Activated T-helper 2 cell treated with anti-CD3 and anti-CD28 coated beads, Interferon-gamma antibody, Interleukin-2, Interleukin-4, amounts not matched to agents 10 μg/mL and 5 μg/mL and 100 μg/mL, durations not matched to agents 14 hours and 24 hours and 36 hours (primary cell): ENCODE measurements at regions not wholly inside any gene's neighbourhood (a gene's known extent, or its start where the extent isn't known, plus 50 kb on each side); places are given as distances from the start of the nearest gene placed in this dataset.

ENCODE experiments used
- DNase-seq: peaks from one replicate; pipeline ENCODE4 v3.0.0; 2021; ENCODE audit warnings: low spot score
- H3K27ac Mint-ChIP-seq: one replicate; pipeline ENCODE4 v1.8.0; 2021; ENCODE audit warnings: mixed read lengths
- H3K27me3 Mint-ChIP-seq: one replicate; pipeline ENCODE4 v1.8.0; 2021; ENCODE audit warnings: low read depth, mixed read lengths
- H3K36me3 Mint-ChIP-seq: one replicate; pipeline ENCODE4 v1.8.0; 2021; ENCODE audit warnings: low read depth, mixed read lengths
- H3K4me1 Mint-ChIP-seq: one replicate; pipeline ENCODE4 v1.8.0; 2021; ENCODE audit warnings: low read depth, mixed read lengths
- H3K4me3 Mint-ChIP-seq: one replicate; pipeline ENCODE4 v1.8.0; 2021; ENCODE audit warnings: low read depth, mild to moderate bottlenecking, moderate library complexity, mixed read lengths
- H3K9me3 Mint-ChIP-seq: one replicate; pipeline ENCODE4 v1.8.0; 2021; ENCODE audit warnings: mixed read lengths
- intact Hi-C: fragments of 100-400 bp; cut with micrococcal nuclease; formaldehyde crosslinking; loops from one replicate; pipeline ENCODE4 v1.15.1; 2023

DNA sequence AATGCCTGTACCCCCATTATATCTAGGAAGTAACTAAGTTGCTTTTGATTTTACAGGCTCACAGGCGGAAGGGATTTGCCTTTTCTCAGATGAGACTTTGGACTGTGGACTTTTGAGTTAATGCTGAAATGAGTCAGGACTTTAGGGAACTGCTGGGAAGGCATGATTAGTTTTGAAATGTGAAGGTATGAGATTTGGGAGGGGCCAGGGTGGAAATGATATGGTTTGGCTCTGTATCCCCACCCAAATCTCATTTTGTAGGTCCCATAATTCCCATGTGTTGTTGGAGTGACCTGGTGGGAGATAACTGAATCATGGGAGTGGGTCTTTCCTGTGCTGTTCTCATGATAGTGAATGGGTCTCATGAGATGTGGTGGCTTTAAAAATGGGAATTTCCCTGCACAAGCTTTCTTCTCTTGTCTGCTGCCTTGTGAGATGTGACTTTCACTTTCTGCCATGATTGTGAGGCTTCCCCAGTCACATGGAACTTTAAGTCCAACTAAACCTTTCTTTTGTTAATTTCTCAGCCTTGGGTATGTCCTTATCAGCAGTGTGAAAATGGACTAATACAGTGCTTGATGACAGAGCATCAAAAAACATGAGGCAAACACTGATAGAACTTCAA, 1119.5 kb downstream of the PLA2G4A start:
- intact Hi-C loops: no loop called here
- no peaks in the 10 kb centered on the region for H3K36me3 Mint-ChIP-seq
- no peak overlapping the region for H3K4me3 Mint-ChIP-seq
- no peaks in the 10 kb centered on the region for H3K27me3 Mint-ChIP-seq
- H3K27ac Mint-ChIP-seq: no peak overlapping the region
- no peak for DNase-seq
- no peaks in the 10 kb centered on the region for H3K4me1 Mint-ChIP-seq
- H3K9me3 Mint-ChIP-seq: peaks cover 47% of the 10 kb centered on the region

- Mint-ChIP-seq H3K4me3 (no peak overlapping the region), H3K27ac (no peak overlapping the region), H3K9me3 (peaks cover 42% of the 10 kb centered on the region), H3K4me1 (no peaks in the 10 kb centered on the region), H3K27me3 (no peaks in the 10 kb centered on the region), H3K36me3 (no peaks in the 10 kb centered on the region)
- intact Hi-C loops: no loop called here
- DNase-seq: no peak
These were observed 1120.8 kb downstream of the PLA2G4A start for GRCh38 chr1:187949567-187949966.

DNA sequence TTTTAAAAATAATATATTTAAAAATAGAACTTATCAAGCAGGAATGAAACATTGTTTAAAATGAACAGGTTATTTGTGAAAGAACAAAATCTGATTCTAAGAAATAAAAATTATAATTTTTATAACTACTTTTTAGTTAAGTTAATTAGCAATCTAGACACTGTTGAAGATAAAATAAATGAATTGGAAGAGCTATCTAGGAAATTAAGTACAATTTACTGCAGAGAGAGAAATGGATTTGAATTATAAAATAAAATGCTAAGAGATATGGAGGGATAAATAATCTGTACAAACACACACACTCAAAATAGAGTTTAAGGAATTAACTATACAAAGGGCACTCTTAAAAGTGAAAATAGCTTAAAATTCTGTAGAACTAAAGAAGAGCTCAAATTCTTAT, 1123.1 kb downstream of the PLA2G4A start:
- Mint-ChIP-seq H3K9me3 (peaks cover 37% of the 10 kb centered on the region), H3K27me3 (no peaks in the 10 kb centered on the region), H3K36me3 (no peaks in the 10 kb centered on the region), H3K4me3 (no peak overlapping the region), H3K4me1 (no peaks in the 10 kb centered on the region), H3K27ac (no peak overlapping the region)
- DNase-seq: no peak
- intact Hi-C loops: no loop called here

- intact Hi-C loops: no loop called here
- no peak overlapping the region for H3K4me3 Mint-ChIP-seq
- DNase-seq: no peak
- H3K9me3 Mint-ChIP-seq: peaks cover 31% of the 10 kb centered on the region
- no peaks in the 10 kb centered on the region for H3K36me3 Mint-ChIP-seq
- H3K4me1 Mint-ChIP-seq: no peaks in the 10 kb centered on the region
- no peak overlapping the region for H3K27ac Mint-ChIP-seq
- H3K27me3 Mint-ChIP-seq: no peaks in the 10 kb centered on the region
These were observed 1123.7 kb downstream of the PLA2G4A start for GRCh38 chr1:187952446-187952845.

DNA sequence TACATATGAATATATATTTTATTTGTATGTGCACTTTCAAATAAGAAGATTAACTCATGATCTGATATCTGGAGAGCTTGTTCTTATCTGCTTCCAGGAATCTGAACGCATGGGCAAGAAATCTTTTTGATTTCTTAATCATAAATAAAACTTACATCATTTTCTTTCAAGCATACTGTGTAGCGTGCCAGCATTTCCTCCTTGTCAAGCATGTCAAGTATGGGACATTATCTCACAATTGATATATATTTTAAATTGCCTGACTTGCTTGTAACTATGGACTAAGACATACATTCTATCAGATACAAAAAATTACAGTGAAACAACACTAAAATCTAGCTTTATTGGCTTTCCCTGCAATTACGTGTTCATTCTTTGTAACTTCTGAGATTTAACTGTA, 1128.2 kb downstream of the PLA2G4A start:
- H3K9me3 Mint-ChIP-seq: peaks cover 25% of the 10 kb centered on the region
- intact Hi-C loops: no loop called here
- DNase-seq: no peak
- H3K4me1 Mint-ChIP-seq: no peaks in the 10 kb centered on the region
- no peaks in the 10 kb centered on the region for H3K27me3 Mint-ChIP-seq
- no peak overlapping the region for H3K27ac Mint-ChIP-seq
- no peaks in the 10 kb centered on the region for H3K36me3 Mint-ChIP-seq
- H3K4me3 Mint-ChIP-seq: no peak overlapping the region

- no peak overlapping the region for H3K4me3 Mint-ChIP-seq
- DNase-seq: no peak
- H3K4me1 Mint-ChIP-seq: no peaks in the 10 kb centered on the region
- H3K27me3 Mint-ChIP-seq: no peaks in the 10 kb centered on the region
- intact Hi-C loops: no loop called here
- H3K27ac Mint-ChIP-seq: no peak overlapping the region
- H3K9me3 Mint-ChIP-seq: peaks cover 20% of the 10 kb centered on the region
- H3K36me3 Mint-ChIP-seq: no peaks in the 10 kb centered on the region
These were observed 1129.5 kb downstream of the PLA2G4A start for GRCh38 chr1:187958207-187958606.

DNA sequence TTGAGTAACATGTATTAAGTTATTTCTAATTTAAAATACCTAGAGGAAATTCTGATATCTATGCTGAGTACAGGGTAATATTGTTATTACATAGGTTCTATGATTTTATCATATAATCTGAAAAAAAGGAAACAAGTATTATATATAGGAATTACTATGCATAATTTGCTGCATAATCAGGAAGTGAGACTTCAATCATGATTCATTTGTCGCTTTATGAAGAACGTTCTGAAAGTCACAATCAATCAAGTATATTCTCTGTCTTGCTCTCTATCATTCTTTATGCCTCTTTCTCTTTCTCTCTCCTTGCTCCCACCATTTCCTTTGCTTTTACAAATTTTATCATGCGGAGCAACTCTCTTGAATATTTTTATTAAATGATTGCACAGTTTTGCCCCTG, 1130.3 kb downstream of the PLA2G4A start:
- H3K27me3 Mint-ChIP-seq: no peaks in the 10 kb centered on the region
- intact Hi-C loops: no loop called here
- no peak overlapping the region for H3K4me3 Mint-ChIP-seq
- peaks cover 20% of the 10 kb centered on the region for H3K9me3 Mint-ChIP-seq
- H3K27ac Mint-ChIP-seq: no peak overlapping the region
- no peaks in the 10 kb centered on the region for H3K36me3 Mint-ChIP-seq
- DNase-seq: no peak
- H3K4me1 Mint-ChIP-seq: no peaks in the 10 kb centered on the region

GRCh38 chr1:187960125-187960638, 1131.4 kb downstream of the PLA2G4A start:
- DNase-seq: no peak
- Mint-ChIP-seq H3K27me3 (no peaks in the 10 kb centered on the region), H3K4me3 (no peak overlapping the region)

GRCh38 chr1:187961895-187962294, 1133.1 kb downstream of the PLA2G4A start:
- no peak for DNase-seq
- Mint-ChIP-seq H3K9me3 (peaks cover 15% of the 10 kb centered on the region), H3K4me1 (no peaks in the 10 kb centered on the region), H3K27ac (no peak overlapping the region), H3K4me3 (no peak overlapping the region), H3K27me3 (no peaks in the 10 kb centered on the region), H3K36me3 (no peaks in the 10 kb centered on the region)
- intact Hi-C loops: no loop called here

More at GRCh38 chr1:187960125-187960638, 1131.4 kb downstream of the PLA2G4A start:
- peaks cover 20% of the 10 kb centered on the region for H3K9me3 Mint-ChIP-seq
- H3K27ac Mint-ChIP-seq: no peak overlapping the region
- intact Hi-C loops: no loop called here
- no peaks in the 10 kb centered on the region for H3K4me1 Mint-ChIP-seq
- H3K36me3 Mint-ChIP-seq: no peaks in the 10 kb centered on the region

DNA sequence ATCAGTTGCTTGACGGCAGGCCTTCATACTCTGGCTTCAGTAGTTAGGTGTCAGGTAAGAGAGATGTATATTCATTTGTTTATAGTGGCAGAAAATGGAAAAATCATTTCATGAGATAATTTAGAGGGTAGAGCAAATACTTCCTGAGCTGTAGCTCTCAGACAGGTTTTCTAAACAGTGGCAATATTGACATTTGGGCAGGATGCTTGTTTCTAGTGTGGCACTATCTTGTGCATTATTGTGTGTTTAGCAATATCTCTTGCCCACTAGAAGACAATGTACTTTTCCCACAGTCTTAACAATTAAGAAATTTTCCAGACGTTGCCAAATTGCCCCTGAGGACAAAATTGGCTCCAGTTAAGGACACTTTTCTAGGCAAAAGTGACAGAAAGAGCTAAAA, 1143.1 kb downstream of the PLA2G4A start:
- Mint-ChIP-seq H3K27me3 (no peaks in the 10 kb centered on the region), H3K9me3 (peaks cover 4% of the 10 kb centered on the region), H3K36me3 (no peaks in the 10 kb centered on the region), H3K27ac (no peak overlapping the region), H3K4me1 (no peaks in the 10 kb centered on the region), H3K4me3 (no peak overlapping the region)
- no peak for DNase-seq
- intact Hi-C loops: no loop called here

DNA sequence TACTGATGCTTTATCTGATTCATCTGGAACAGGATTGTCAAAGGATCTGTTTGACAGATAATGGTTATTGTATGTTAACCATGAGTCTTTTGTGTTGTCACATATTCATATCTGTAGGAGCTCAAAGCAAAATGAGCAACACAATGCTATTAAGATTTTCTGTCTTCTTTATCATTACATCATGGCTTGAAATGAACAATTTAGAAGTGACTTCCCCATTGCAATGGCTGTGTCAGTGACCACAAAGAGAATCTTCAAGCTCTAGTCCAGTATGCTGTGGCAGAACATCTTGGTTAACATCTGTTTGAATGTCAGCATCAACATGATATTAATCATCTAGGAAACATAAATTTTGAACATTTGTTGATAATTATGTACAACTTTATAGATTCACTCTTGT, 1148.5 kb downstream of the PLA2G4A start:
- Mint-ChIP-seq H3K4me1 (no peaks in the 10 kb centered on the region), H3K27me3 (no peaks in the 10 kb centered on the region), H3K27ac (no peak overlapping the region), H3K4me3 (no peak overlapping the region), H3K9me3 (peaks cover 10% of the 10 kb centered on the region), H3K36me3 (no peaks in the 10 kb centered on the region)
- intact Hi-C loops: no loop called here
- no peak for DNase-seq

DNA sequence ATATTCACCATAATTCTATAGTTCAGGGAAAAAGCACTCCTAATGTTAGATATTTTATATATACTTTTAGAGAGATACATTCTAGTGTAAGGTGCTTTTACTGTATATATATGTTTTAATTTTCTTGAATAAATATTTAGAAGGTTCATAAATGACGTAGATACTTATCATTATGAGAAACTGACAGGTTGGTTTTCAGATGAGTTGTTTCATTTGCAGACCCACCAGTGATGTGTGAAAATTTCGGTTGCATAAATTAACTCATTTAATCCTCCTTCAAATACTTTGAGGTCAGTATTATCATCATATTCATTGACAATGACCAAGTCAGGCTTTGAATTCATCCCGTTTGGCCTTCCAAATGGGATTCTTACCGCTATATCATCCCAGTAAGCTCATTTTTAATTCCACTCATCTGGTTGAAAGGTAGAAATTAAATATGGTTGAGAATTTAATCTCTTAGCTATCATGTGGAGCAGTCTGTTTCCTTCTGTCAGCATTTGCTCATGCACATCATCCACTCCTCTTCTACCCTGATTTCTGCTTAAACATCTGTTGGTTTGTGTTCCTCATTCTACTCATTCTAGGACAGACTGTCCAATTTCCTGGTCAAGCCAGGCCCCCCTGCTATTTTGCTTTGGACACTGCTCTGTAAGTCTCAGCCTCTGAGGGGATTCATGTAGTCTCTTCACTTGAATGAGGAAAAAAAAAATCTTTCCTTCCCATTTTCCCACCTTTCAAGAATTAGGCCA, 1156.6 kb downstream of the PLA2G4A start:
- no peaks in the 10 kb centered on the region for H3K36me3 Mint-ChIP-seq
- no peaks in the 10 kb centered on the region for H3K4me1 Mint-ChIP-seq
- DNase-seq: no peak
- H3K9me3 Mint-ChIP-seq: peaks cover 6% of the 10 kb centered on the region
- no peak overlapping the region for H3K4me3 Mint-ChIP-seq
- H3K27ac Mint-ChIP-seq: no peak overlapping the region
- intact Hi-C loops: no loop called here
- no peaks in the 10 kb centered on the region for H3K27me3 Mint-ChIP-seq

DNA sequence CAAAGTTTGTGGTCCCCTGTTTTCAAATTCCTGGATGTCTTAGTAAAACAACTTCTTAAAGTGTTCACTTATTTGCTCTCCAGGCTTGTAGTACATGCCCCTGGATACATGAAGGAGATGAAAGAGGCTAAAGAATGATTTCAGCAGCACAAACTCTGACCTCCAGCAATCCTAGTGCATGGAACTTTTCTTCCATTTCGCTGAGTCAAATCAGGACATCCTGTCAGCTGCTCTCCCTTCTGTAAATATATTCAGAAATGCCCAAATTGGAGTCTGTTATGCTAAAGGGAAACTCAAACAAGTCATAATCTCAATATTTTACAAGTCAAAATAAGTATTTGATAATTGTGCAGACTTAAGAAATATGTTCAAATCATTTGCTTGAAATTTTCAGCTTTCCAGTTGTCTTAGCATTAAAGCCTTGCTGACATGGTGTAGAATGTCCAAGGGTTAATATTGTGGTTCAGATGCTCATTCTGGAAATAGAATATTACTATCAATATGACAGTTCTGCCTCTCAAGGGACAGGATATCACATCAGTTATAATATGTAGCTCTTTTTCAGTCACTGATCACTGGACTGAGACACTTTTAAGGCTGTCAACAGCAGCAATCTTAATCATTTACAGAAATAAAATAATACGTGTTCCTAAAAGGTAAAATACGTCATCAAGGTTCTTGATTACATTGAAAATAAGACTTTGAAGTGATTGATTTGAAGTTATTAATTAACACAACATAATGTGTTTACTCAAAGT, 1157.3 kb downstream of the PLA2G4A start:
- no peaks in the 10 kb centered on the region for H3K4me1 Mint-ChIP-seq
- no peak overlapping the region for H3K4me3 Mint-ChIP-seq
- no peaks in the 10 kb centered on the region for H3K27me3 Mint-ChIP-seq
- no peak for DNase-seq
- no peaks in the 10 kb centered on the region for H3K9me3 Mint-ChIP-seq
- intact Hi-C loops: no loop called here
- H3K36me3 Mint-ChIP-seq: no peaks in the 10 kb centered on the region
- H3K27ac Mint-ChIP-seq: no peak overlapping the region
